ENCODE measurements at regions not wholly inside any gene's neighbourhood (a gene's known extent, or its start where the extent isn't known, plus 50 kb on each side); places are given as distances from the start of the nearest gene placed in this dataset.
"Not testable (repeated sequence)": the region's sequence is repeated elsewhere in the genome, so short reads cannot be mapped to it uniquely, and the experiment has no call there.

- no peak for DNase-seq (ENCODE audit: low spot score)
Measured at GRCh38 chr12:71385155-71385554, 54.4 kb upstream of the LGR5 start.

GRCh38 chr12:71376711-71377355 is 62.8 kb upstream of the LGR5 start:
- DNase-seq (ENCODE audit: low spot score) = not testable (repeated sequence)

DNA sequence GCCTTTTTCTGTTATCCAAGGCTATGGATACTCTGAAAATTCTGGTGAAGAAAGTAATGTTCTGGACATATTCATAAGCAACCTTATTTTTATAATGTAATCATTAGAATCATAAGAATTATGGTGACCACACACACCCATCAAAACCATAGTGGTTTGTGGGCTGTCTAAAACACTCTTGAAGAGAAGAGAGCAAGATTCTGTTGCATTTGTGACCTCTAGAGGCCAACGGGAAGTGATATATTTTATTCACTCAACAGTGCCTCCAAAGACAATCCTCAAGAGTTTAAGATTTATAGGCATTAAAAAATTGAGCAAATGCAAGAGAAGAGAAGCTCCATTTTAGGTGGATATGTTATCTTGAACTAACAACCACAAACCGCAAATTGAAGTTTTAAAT is 68.5 kb upstream of the LGR5 start:
- no peak for DNase-seq (ENCODE audit: low spot score)

DNA sequence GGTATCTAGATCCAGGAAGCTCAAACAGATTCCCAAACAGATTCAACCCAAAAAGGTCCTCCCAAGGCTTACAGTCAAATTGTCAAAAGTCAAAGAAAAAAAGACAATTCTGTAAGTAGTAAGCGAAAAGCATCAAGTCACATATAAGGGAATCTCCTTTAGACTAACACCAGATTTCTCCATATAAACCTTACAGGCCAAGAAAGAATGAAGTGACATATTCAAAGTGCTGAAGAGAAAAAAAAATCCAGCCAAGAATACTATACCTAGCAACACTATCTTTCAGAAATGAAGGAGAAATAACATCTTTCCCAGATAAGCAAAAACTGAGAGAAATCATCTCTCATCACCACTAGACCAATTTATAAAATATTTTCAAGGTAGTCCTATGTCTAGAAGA is 79.6 kb upstream of the LGR5 start:
- no peak for DNase-seq (ENCODE audit: low spot score)

GRCh38 chr12:71356569-71356968 is 83.0 kb upstream of the LGR5 start:
- no peak for DNase-seq (ENCODE audit: low spot score)

DNA sequence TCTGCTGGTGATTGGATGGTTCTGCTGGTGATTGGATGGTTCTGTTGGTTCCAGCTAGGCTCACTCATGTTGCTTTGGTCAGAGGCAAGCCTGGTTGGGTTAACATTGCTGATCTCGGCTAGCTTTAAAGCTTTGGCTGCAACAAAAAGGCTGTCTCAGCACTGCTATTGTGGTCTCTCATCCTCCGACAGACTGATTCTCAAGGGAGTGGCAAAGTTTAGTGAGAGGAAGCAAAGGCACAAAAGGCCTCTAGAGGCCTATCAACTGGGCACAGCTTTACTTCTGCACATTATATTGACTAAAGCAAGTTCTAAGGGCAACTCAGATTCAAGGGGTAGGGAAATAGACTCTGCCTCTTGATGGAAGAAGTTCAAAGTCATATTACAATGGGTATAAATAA is 84.7 kb upstream of the LGR5 start:
- DNase-seq (ENCODE audit: low spot score) = no peak

- no peak for DNase-seq (ENCODE audit: low spot score)
Measured at GRCh38 chr12:71353607-71354006, 86.0 kb upstream of the LGR5 start.

GRCh38 chr12:71349950-71350349 is 89.6 kb upstream of the LGR5 start:
- no peak for DNase-seq (ENCODE audit: low spot score)

- DNase-seq (ENCODE audit: low spot score) = no peak
Measured at GRCh38 chr12:71338933-71339332, 100.7 kb upstream of the LGR5 start.

- no peak for DNase-seq (ENCODE audit: low spot score)
Measured at GRCh38 chr12:71335963-71336257, 103.7 kb upstream of the LGR5 start.

DNA sequence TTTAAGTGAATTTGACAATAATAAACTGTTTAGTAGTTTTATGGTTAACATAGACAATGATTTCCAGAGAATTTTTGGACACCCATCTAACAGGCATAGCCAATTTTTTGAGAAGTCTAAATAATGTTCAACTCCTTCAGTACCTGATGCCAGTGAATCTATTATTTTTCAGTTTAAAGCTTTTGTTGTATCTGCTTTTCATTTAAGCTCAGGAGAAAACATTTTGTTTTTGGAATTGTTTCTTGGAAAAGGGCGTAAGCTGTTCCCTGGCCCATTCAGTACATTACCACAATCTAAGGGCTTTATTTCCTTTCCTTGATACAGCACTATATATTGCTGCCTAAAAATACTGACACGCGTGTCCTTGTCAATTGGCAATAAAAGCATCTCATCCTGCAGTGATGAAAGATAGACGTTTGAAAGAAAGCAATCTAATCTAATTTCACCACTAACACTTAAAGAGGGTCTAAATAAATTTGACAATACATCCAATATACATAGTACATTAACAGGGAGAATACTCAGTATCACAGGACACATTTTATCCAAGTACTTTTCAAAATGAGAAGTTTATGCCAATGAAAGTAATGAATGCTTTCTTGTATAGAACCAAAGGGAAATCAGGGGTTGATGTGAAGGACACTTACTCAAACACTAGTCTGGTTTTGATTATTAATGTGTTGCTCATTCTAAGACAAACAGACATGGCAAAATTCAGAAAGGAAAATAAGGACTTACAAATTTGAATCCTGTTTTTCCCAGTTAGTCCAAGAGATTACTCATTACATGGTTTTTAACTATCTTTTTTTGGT is 104.2 kb upstream of the LGR5 start:
- no peak for DNase-seq (ENCODE audit: low spot score)

- DNase-seq (ENCODE audit: low spot score) = no peak
Measured at GRCh38 chr12:71333418-71333817, 106.2 kb upstream of the LGR5 start.

DNA sequence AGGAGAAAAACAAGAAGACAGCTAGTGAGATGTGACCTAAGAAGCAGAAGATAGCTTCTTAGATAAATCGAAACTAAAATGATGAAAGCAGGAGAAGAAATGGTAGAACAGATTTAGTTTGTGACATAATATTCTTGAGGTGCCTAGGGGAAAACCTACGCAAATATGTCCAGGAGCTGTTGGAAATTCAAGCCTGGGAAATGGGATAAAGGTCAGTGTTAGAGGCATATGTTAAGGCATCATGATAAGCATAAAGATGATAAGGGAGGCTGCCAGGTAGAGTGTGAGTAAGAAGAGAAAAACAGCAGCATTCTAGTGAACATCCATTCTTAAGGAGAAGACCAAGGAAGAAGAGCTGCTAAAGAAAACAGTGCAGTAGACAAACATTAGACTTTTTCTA is 109.6 kb upstream of the LGR5 start:
- no peak for DNase-seq (ENCODE audit: low spot score)

DNA sequence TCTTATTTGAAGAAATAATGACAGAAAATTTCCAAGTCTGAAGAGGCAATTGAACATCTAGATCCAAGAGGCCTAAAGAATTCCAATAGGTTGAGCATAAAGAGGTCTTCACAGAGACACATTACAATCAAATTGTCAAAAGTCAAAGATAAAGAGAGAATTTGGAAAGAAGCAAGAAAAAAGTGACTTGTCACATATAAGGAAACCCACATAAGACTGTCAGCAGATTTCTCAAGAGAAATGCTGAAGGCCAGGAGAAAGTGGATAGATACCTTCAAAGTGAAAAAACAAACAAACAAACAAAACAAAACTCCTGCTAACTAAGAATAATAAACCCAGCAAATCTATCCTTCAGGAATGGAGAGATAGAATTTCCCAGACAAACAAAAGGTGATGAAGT is 118.1 kb upstream of the LGR5 start:
- no peak for DNase-seq (ENCODE audit: low spot score)

GRCh38 chr12:71321130-71321529 is 118.5 kb upstream of the LGR5 start:
- DNase-seq (ENCODE audit: low spot score) = no peak

GRCh38 chr12:71315328-71315985 is 124.1 kb upstream of the LGR5 start:
- DNase-seq (ENCODE audit: low spot score) = no peak

GRCh38 chr12:71312768-71313403 is 126.7 kb upstream of the LGR5 start:
- DNase-seq (ENCODE audit: low spot score) = no peak

- DNase-seq (ENCODE audit: low spot score) = not testable (repeated sequence)
Measured at GRCh38 chr12:71311611-71312010, 128.0 kb upstream of the LGR5 start.

DNA sequence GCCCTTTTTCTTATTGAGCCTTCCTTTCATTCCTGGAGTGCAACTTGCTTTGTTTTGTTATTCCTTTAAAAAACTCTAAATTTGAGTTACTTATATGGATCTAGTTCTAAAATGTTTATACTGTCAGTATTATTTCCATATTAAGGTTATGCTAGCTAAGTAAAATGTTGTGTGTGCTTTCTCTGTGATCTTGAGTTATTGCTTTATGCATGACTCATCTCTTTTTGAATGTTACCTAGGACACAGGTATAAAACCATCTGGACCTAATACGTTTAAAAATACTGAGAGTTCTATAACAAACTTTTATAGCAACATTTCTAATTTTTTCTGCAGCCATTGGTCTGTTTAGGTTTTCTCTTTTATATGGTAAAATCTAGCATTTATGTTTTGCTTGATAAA is 132.8 kb upstream of the LGR5 start:
- DNase-seq (ENCODE audit: low spot score) = no peak

DNA sequence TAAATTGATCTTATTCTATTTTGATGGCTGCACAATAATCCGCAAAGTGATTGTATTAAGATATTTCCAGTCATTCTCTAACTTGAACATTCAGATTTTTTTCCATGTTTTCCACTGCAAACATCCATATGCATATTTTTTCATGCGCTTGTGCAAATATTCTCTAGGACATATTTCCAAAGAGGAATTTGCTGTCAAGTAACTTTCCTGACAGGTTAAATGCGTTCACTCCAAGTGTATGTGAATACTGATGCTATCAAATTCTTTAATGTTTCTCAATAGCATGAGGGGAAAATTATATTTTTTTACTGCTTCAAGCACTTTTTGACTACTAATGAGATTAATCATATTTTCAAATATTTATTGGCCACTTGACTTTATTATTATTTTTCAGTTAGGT is 135.3 kb upstream of the LGR5 start:
- no peak for DNase-seq (ENCODE audit: low spot score)

GRCh38 chr12:71303199-71303598 is 136.4 kb upstream of the LGR5 start:
- DNase-seq (ENCODE audit: low spot score) = no peak

DNA sequence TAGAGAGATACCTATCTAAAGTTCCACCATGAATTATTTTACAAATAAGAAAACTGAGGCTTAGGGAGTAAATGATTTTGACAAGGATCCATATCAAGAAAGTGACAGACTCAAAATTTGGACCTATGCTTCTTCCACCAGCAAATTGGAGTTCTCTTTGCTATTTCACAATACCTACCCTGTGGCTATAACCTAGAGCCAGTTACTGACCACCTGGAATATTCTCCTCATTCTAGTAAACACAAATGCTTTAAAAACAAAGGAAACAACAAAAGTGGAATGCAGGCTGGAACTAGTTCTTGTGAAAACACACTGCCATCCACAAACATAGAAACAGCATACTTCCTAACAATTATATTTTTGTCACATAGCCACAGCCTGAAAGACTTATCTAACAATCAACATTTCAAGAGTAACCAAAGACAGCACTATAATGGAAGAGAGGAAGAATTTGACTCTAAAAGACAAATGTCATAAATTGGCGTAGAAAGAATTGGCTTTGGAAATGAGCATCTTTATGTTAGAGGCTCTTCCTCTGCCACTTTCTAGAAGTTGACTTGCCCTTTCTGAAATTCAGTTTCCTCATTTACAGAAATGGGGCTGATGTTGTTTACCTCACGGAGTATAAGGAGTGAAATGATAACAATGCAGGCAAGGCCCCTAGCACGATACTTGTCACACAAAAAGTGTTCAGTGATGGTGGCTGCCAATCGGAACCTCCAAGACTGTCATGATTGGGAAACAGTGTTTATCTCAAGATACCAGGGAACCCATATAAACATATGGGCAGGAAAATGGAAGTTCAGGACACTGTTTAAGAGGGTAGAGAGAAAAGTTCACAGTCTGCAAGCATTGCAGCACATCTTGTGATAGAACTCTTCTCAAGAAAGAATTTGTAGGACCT is 138.6 kb upstream of the LGR5 start:
- no peak for DNase-seq (ENCODE audit: low spot score)
